OCI-LY3 (cell line): ENCODE measurements at regions not wholly inside any gene's neighbourhood (a gene's known extent, or its start where the extent isn't known, plus 50 kb on each side); places are given as distances from the start of the nearest gene placed in this dataset.

Experiments used
- H2AFZ ChIP-seq: fragments of 200-600, 300-600 bp; shearing (Covaris generic); 2 replicates; pipeline ENCODE4 v1.6.0; 2014; ENCODE audit warnings: antibody characterized with exemption, low read depth, low read length
- H3K27ac ChIP-seq: fragments of 200-600, 300-600 bp; sonication (generic); 2 replicates; pipeline ENCODE4 v1.5.1; 2014; ENCODE audit warnings: mild to moderate bottlenecking, low read length, moderate library complexity, mixed read lengths
- H3K27me3 ChIP-seq: fragments of 200-600, 300-600 bp; sonication (generic); 2 replicates; pipeline ENCODE4 v1.6.1; 2014; ENCODE audit warnings: low read depth, low read length, mixed read lengths
- H3K36me3 ChIP-seq: fragments of 200-600, 300-600 bp; sonication (generic); replicated peaks from 2 replicates; pipeline ENCODE3; 2014; ENCODE audit warnings: low read depth, low read length, mixed read lengths
- H3K4me1 ChIP-seq: fragments of 300-600, 200-600 bp; sonication (generic); 2 replicates; pipeline ENCODE4 v1.6.1; 2014; ENCODE audit warnings: low read length, mixed read lengths
- H3K4me2 ChIP-seq: fragments of 200-600, 300-600 bp; sonication (generic); 2 replicates; pipeline ENCODE4 v1.6.1; 2014; ENCODE audit warnings: low read length, mixed read lengths
- H3K4me3 ChIP-seq: fragments of 300-600, 200-600 bp; sonication (generic); 2 replicates; pipeline ENCODE4 v1.5.1; 2014; ENCODE audit warnings: antibody characterized with exemption, mild to moderate bottlenecking, low read length, moderate library complexity
- H3K79me2 ChIP-seq: fragments of 300-600, 200-600 bp; shearing (Covaris generic); 2 replicates; pipeline ENCODE4 v1.6.1; 2014; ENCODE audit warnings: mild to moderate bottlenecking, low read length, mixed read lengths
- H3K9ac ChIP-seq: fragments of 300-600, 200-600 bp; shearing (Covaris generic); 2 replicates; pipeline ENCODE4 v1.6.0; 2014; ENCODE audit warnings: mild to moderate bottlenecking, low read length, moderate library complexity
- H3K9me3 ChIP-seq: fragments of 200-600, 300-600 bp; shearing (Covaris generic); 2 replicates; pipeline ENCODE4 v1.6.1; 2014; ENCODE audit warnings: low read length, mixed read lengths; ENCODE audit not compliant: insufficient read depth
- H4K20me1 ChIP-seq: fragments of 200-600, 300-600 bp; sonication (generic); 2 replicates; pipeline ENCODE4 v1.6.1; 2016; ENCODE audit warnings: low read length, mixed read lengths; ENCODE audit not compliant: insufficient read depth
- CTCF ChIP-seq: fragments of 200-600, 300-600 bp; sonication (generic); IDR thresholded peaks from 2 replicates; pipeline ENCODE4 v1.5.1; 2014; ENCODE audit warnings: antibody characterized with exemption, low read length, low read depth
- EZH2phosphoT487 ChIP-seq: fragments of 200-600 bp; shearing (Covaris generic); IDR thresholded peaks from 2 replicates; pipeline ENCODE4 v1.6.1; 2018; ENCODE audit warnings: antibody characterized with exemption, mixed run types, low read depth

GRCh38 chr5:68662804-68663307 lies 431.0 kb upstream of the SLC30A5 start:
- no peak for TF ChIP-seq EZH2phosphoT487
- TF ChIP-seq CTCF = no peak
- H3K9me3 ChIP-seq = no peaks in the 10 kb centered on the region
- H3K9ac ChIP-seq = no peak overlapping the region
- no peak overlapping the region for H3K4me3 ChIP-seq
- H4K20me1 ChIP-seq = no peaks in the 10 kb centered on the region
- no peaks in the 10 kb centered on the region for H3K27me3 ChIP-seq
- H3K79me2 ChIP-seq = no peaks in the 10 kb centered on the region
- no peaks in the 10 kb centered on the region for H3K36me3 ChIP-seq
- no peak overlapping the region for H2AFZ ChIP-seq
- no peaks in the 10 kb centered on the region for H3K4me1 ChIP-seq
- H3K4me2 ChIP-seq = no peak overlapping the region
- no peak overlapping the region for H3K27ac ChIP-seq

- Histone ChIP-seq H2AFZ (no peak overlapping the region), H3K9ac (no peak overlapping the region), H3K4me3 (no peak overlapping the region), H3K27me3 (no peaks in the 10 kb centered on the region), H3K36me3 (no peaks in the 10 kb centered on the region), H3K4me1 (no peaks in the 10 kb centered on the region), H3K27ac (no peak overlapping the region), H3K9me3 (no peaks in the 10 kb centered on the region), H3K79me2 (no peaks in the 10 kb centered on the region), H4K20me1 (no peaks in the 10 kb centered on the region), H3K4me2 (no peak overlapping the region)
- TF ChIP-seq EZH2phosphoT487 (no peak), CTCF (no peak)
These were observed 423.8 kb upstream of the SLC30A5 start for GRCh38 chr5:68669864-68670575.

GRCh38 chr5:68673106-68673822 lies 420.6 kb upstream of the SLC30A5 start:
- Histone ChIP-seq H3K9ac (no peak overlapping the region), H3K79me2 (no peaks in the 10 kb centered on the region), H3K4me1 (no peaks in the 10 kb centered on the region), H3K27ac (no peak overlapping the region), H2AFZ (no peak overlapping the region), H3K36me3 (no peaks in the 10 kb centered on the region), H3K27me3 (no peaks in the 10 kb centered on the region), H3K4me2 (no peak overlapping the region), H3K9me3 (no peaks in the 10 kb centered on the region), H4K20me1 (no peaks in the 10 kb centered on the region), H3K4me3 (no peak overlapping the region)
- TF ChIP-seq CTCF = no peak
- TF ChIP-seq EZH2phosphoT487 = no peak

GRCh38 chr5:68673823-68674180 lies 420.0 kb upstream of the SLC30A5 start:
- Histone ChIP-seq H3K4me1 (no peaks in the 10 kb centered on the region), H4K20me1 (no peaks in the 10 kb centered on the region), H3K27me3 (no peaks in the 10 kb centered on the region), H3K4me3 (no peak overlapping the region), H3K9me3 (no peaks in the 10 kb centered on the region), H3K4me2 (no peak overlapping the region), H3K9ac (no peak overlapping the region), H2AFZ (no peak overlapping the region), H3K79me2 (no peaks in the 10 kb centered on the region), H3K27ac (no peak overlapping the region), H3K36me3 (no peaks in the 10 kb centered on the region)
- TF ChIP-seq EZH2phosphoT487 = no peak
- TF ChIP-seq CTCF = no peak
